ENCODE measurements at regions not wholly inside any gene's neighbourhood (a gene's known extent, or its start where the extent isn't known, plus 50 kb on each side); places are given as distances from the start of the nearest gene placed in this dataset.
"Not testable (repeated sequence)": the region's sequence is repeated elsewhere in the genome, so short reads cannot be mapped to it uniquely, and the experiment has no call there.

GRCh38 chr4:49226216-49226866 lies 240.3 kb downstream of the CWH43 start:
- H3K4me1 Mint-ChIP-seq, result not testable (repeated sequence)

GRCh38 chr4:49227941-49228340 lies 241.9 kb downstream of the CWH43 start:
- POLR2A ChIA-PET, H3K4me3 Mint-ChIP-seq, CTCF ChIA-PET: not testable (repeated sequence)

More at GRCh38 chr4:49226216-49226866, 240.3 kb downstream of the CWH43 start:
- DNase-seq; H3K27ac Mint-ChIP-seq; H3K27me3 Mint-ChIP-seq; H3K4me3 Mint-ChIP-seq; POLR2A ChIA-PET; H3K36me3 Mint-ChIP-seq (ENCODE audit: low read depth); CTCF ChIA-PET; H3K9me3 Mint-ChIP-seq: not testable (repeated sequence)

GRCh38 chr4:49229243-49229642 lies 243.2 kb downstream of the CWH43 start:
- not testable (repeated sequence) for H3K36me3 Mint-ChIP-seq (ENCODE audit: low read depth)

More at GRCh38 chr4:49227941-49228340, 241.9 kb downstream of the CWH43 start:
- not testable (repeated sequence) for H3K36me3 Mint-ChIP-seq (ENCODE audit: low read depth); DNase-seq; H3K9me3 Mint-ChIP-seq; H3K27me3 Mint-ChIP-seq; H3K4me1 Mint-ChIP-seq; H3K27ac Mint-ChIP-seq

GRCh38 chr4:49229713-49230112 lies 243.6 kb downstream of the CWH43 start:
- H3K36me3 Mint-ChIP-seq (ENCODE audit: low read depth); H3K9me3 Mint-ChIP-seq; DNase-seq; CTCF ChIA-PET; H3K27me3 Mint-ChIP-seq; POLR2A ChIA-PET; H3K4me3 Mint-ChIP-seq; H3K27ac Mint-ChIP-seq; H3K4me1 Mint-ChIP-seq: not testable (repeated sequence)

More at GRCh38 chr4:49229243-49229642, 243.2 kb downstream of the CWH43 start:
- H3K27ac Mint-ChIP-seq, POLR2A ChIA-PET, CTCF ChIA-PET, DNase-seq, H3K4me3 Mint-ChIP-seq, H3K9me3 Mint-ChIP-seq, H3K4me1 Mint-ChIP-seq, H3K27me3 Mint-ChIP-seq: not testable (repeated sequence)

- H3K9me3 Mint-ChIP-seq; H3K27me3 Mint-ChIP-seq; H3K4me3 Mint-ChIP-seq; H3K4me1 Mint-ChIP-seq; POLR2A ChIA-PET; CTCF ChIA-PET; DNase-seq; H3K36me3 Mint-ChIP-seq (ENCODE audit: low read depth); H3K27ac Mint-ChIP-seq: not testable (repeated sequence)
Observed at GRCh38 chr4:49233346-49233745, 247.3 kb downstream of the CWH43 start.

GRCh38 chr4:49233749-49234148 lies 247.7 kb downstream of the CWH43 start:
- H3K9me3 Mint-ChIP-seq; DNase-seq; CTCF ChIA-PET; H3K27ac Mint-ChIP-seq; H3K36me3 Mint-ChIP-seq (ENCODE audit: low read depth); H3K4me3 Mint-ChIP-seq; POLR2A ChIA-PET; H3K4me1 Mint-ChIP-seq; H3K27me3 Mint-ChIP-seq: not testable (repeated sequence)

GRCh38 chr4:49234382-49234781 lies 248.3 kb downstream of the CWH43 start:
- H3K4me3 Mint-ChIP-seq; H3K9me3 Mint-ChIP-seq; H3K27me3 Mint-ChIP-seq; H3K4me1 Mint-ChIP-seq; H3K36me3 Mint-ChIP-seq (ENCODE audit: low read depth); DNase-seq; H3K27ac Mint-ChIP-seq; POLR2A ChIA-PET; CTCF ChIA-PET: not testable (repeated sequence)

- H3K4me1 Mint-ChIP-seq; H3K27ac Mint-ChIP-seq; POLR2A ChIA-PET; H3K9me3 Mint-ChIP-seq; H3K4me3 Mint-ChIP-seq; H3K27me3 Mint-ChIP-seq; CTCF ChIA-PET; H3K36me3 Mint-ChIP-seq (ENCODE audit: low read depth); DNase-seq: not testable (repeated sequence)
Observed at GRCh38 chr4:49235413-49236160, 249.5 kb downstream of the CWH43 start.

- H3K4me3 Mint-ChIP-seq, result not testable (repeated sequence)
Observed at GRCh38 chr4:49236474-49236873, 250.4 kb downstream of the CWH43 start.

GRCh38 chr4:49241295-49241694 lies 255.2 kb downstream of the CWH43 start:
- CTCF ChIA-PET; H3K4me3 Mint-ChIP-seq; H3K9me3 Mint-ChIP-seq; H3K36me3 Mint-ChIP-seq (ENCODE audit: low read depth); H3K27ac Mint-ChIP-seq; POLR2A ChIA-PET; H3K27me3 Mint-ChIP-seq; H3K4me1 Mint-ChIP-seq; DNase-seq: not testable (repeated sequence)

More at GRCh38 chr4:49236474-49236873, 250.4 kb downstream of the CWH43 start:
- H3K9me3 Mint-ChIP-seq; H3K36me3 Mint-ChIP-seq (ENCODE audit: low read depth); H3K4me1 Mint-ChIP-seq; POLR2A ChIA-PET; H3K27me3 Mint-ChIP-seq; DNase-seq; CTCF ChIA-PET; H3K27ac Mint-ChIP-seq: not testable (repeated sequence)

- DNase-seq; POLR2A ChIA-PET; H3K4me1 Mint-ChIP-seq; H3K27ac Mint-ChIP-seq; H3K27me3 Mint-ChIP-seq; H3K4me3 Mint-ChIP-seq; H3K36me3 Mint-ChIP-seq (ENCODE audit: low read depth); CTCF ChIA-PET; H3K9me3 Mint-ChIP-seq: not testable (repeated sequence)
Observed at GRCh38 chr4:49262786-49263185, 276.7 kb downstream of the CWH43 start.

GRCh38 chr4:49270435-49270834 lies 284.4 kb downstream of the CWH43 start:
- DNase-seq; H3K4me3 Mint-ChIP-seq; H3K27me3 Mint-ChIP-seq; H3K27ac Mint-ChIP-seq; H3K4me1 Mint-ChIP-seq; H3K9me3 Mint-ChIP-seq; H3K36me3 Mint-ChIP-seq (ENCODE audit: low read depth); CTCF ChIA-PET; POLR2A ChIA-PET: not testable (repeated sequence)

- H3K4me1 Mint-ChIP-seq, result not testable (repeated sequence)
Observed at GRCh38 chr4:49270912-49271311, 284.8 kb downstream of the CWH43 start.

GRCh38 chr4:49285905-49286304 lies 299.8 kb downstream of the CWH43 start:
- H3K9me3 Mint-ChIP-seq, result peaks cover 17% of the 10 kb centered on the region
- CTCF ChIA-PET; H3K36me3 Mint-ChIP-seq (ENCODE audit: low read depth); H3K27me3 Mint-ChIP-seq; H3K27ac Mint-ChIP-seq; H3K4me3 Mint-ChIP-seq; POLR2A ChIA-PET; H3K4me1 Mint-ChIP-seq; DNase-seq: not testable (repeated sequence)

More at GRCh38 chr4:49270912-49271311, 284.8 kb downstream of the CWH43 start:
- H3K27ac Mint-ChIP-seq; DNase-seq; H3K27me3 Mint-ChIP-seq; H3K36me3 Mint-ChIP-seq (ENCODE audit: low read depth); POLR2A ChIA-PET; CTCF ChIA-PET; H3K9me3 Mint-ChIP-seq; H3K4me3 Mint-ChIP-seq: not testable (repeated sequence)

Data from activated CD4-positive, alpha-beta T cell treated with anti-CD3 and anti-CD28 coated beads, Interleukin-2, amount 10 ng/mL, durations not matched to agents 7 days and 5 days (primary cell).